Endothelial cell of umbilical vein (primary cell): ENCODE measurements at regions not wholly inside any gene's neighbourhood (a gene's known extent, or its start where the extent isn't known, plus 50 kb on each side); places are given as distances from the start of the nearest gene placed in this dataset.

Source experiments
- CTCF ChIP-seq, 2 donors: IDR thresholded peaks; 1 replicate in 1 of 2; 2 replicates in 1 of 2; pipeline ENCODE4 v1.5.1; 2011; ENCODE audit warnings: low read length in 2 of 2, mild to moderate bottlenecking in 2 of 2, moderate library complexity in 2 of 2, control low read depth in 1 of 2, inconsistent platforms in 1 of 2, low read depth in 1 of 2; ENCODE audit not compliant: insufficient read depth in 1 of 2; ENCODE audit errors: extremely low read depth in 1 of 2
- EZH2 ChIP-seq: IDR thresholded peaks from 2 replicates; pipeline ENCODE4 v1.6.1; 2012; ENCODE audit warnings: borderline replicate concordance, low read depth, mild to moderate bottlenecking, moderate library complexity, low read length, inconsistent platforms; ENCODE audit not compliant: severe bottlenecking
- FOS ChIP-seq: IDR thresholded peaks from 2 replicates; pipeline ENCODE4 v1.6.1; 2011; ENCODE audit warnings: mild to moderate bottlenecking, low read length, moderate library complexity, borderline replicate concordance; ENCODE audit not compliant: insufficient read depth
- JUN ChIP-seq: IDR thresholded peaks from 2 replicates; pipeline ENCODE4 v1.6.1; 2011; ENCODE audit warnings: borderline replicate concordance, low read depth; ENCODE audit not compliant: insufficient read length, insufficient read depth
- POLR2A ChIP-seq: IDR thresholded peaks from 2 replicates; pipeline ENCODE4 v1.6.1; 2012; ENCODE audit warnings: low read depth, mild to moderate bottlenecking, control low read depth, low read length
- POLR2AphosphoS5 ChIP-seq: IDR thresholded peaks from 2 replicates; pipeline ENCODE4 v1.6.1; 2012; ENCODE audit warnings: low read depth, mild to moderate bottlenecking, control low read depth, low read length, moderate library complexity; ENCODE audit not compliant: insufficient read depth
- TF ChIP-seq, protein P1 (sequence below): IDR thresholded peaks from 2 replicates; pipeline ENCODE4 v1.6.1; 2011; ENCODE audit not compliant: insufficient read depth, insufficient read length

DNA sequence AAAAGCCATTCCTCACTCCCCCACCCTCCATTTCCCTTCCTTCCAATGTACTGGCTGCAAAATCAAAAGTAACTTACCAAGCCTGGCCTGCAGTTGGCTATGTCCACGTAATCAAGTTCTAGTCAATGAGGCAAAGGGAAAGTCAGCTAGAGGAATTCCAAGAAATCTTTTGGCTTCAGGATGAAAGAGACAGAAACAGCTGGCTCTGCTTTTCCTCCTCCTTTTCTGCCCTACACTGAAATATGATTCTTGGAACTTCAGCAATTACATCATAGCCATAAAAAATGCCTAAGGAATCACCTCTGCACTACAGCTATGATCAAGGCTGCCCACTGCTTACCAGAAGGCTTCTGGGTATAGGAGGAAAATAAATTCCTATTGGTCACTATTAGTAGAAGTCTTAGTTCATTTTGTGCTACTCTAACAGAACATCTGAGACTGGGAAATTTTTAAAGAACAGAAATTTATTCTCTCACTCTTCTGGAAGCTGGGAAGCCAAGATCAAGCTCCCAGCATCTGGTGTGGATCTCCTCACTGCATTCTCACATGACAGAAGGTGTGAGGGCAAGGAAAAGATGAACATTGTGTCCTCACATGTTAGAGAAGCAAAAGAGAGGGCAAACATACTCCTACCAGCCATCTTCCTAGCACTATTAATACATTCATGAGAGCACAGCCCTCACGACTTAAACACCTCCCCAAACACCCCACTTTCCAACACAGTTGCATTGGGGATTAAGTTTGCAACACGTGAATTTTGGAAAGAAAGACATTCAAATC is 219.9 kb downstream of the TMX3 start:
- TF ChIP-seq EZH2 (no peak), FOS (no peak), JUN (no peak), POLR2AphosphoS5 (no peak), CTCF (IDR thresholded peaks at IDR 0.05; ENCODE audit: extremely low read depth in 1 of 2, insufficient read depth in 1 of 2, low read depth in 1 of 2, low read length in 2 of 2) (no peak), POLR2A (no peak)
- TF ChIP-seq, protein P1, sequence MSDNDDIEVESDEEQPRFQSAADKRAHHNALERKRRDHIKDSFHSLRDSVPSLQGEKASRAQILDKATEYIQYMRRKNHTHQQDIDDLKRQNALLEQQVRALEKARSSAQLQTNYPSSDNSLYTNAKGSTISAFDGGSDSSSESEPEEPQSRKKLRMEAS = no peak
